H1 (cell line): ENCODE measurements at regions not wholly inside any gene's neighbourhood (a gene's known extent, or its start where the extent isn't known, plus 50 kb on each side); places are given as distances from the start of the nearest gene placed in this dataset.

Experiments
- CTCF ChIA-PET: fragments of 300-600 bp; sonication (Branson Sonifier 250); formaldehyde crosslinking; loops from one replicate; lab custom pipeline; 2021; ENCODE audit not compliant: partially characterized antibody; lab: Charles Lee
- POLR2A ChIA-PET: fragments of 300-600 bp; sonication (Branson Sonifier 250); formaldehyde crosslinking; loops from one replicate; lab custom pipeline; 2021; ENCODE audit warnings: inconsistent platforms; ENCODE audit not compliant: partially characterized antibody; lab: Charles Lee
- DNase-seq, 2 experiments: peaks; one replicate each; pipeline versions ENCODE4 v3.0.0 to v3.0.0-alpha.2; 2010 to 2022; ENCODE audit warnings: low spot score in 2 of 2, low read depth in 1 of 2, mixed read lengths in 1 of 2
- FAIRE-seq: peaks from 2 replicates; lab custom pipeline; 2011; peaks lifted over from hg19 to GRCh38; lab: Jason Lieb, UNC
- H2AFZ ChIP-seq: 2 replicates; pipeline ENCODE4 v1.8.1; 2012; ENCODE audit warnings: low read length, inconsistent platforms
- H2AK5ac ChIP-seq: 2 replicates; pipeline ENCODE4 v1.6.1; 2013; ENCODE audit warnings: low read depth, low read length
- H2BK120ac ChIP-seq: replicated peaks from 2 replicates; pipeline ENCODE3; 2013; ENCODE audit warnings: low read depth, low read length, inconsistent platforms
- H2BK12ac ChIP-seq: 2 replicates; pipeline ENCODE4 v1.6.1; 2013; ENCODE audit warnings: low read depth, low read length
- H2BK15ac ChIP-seq: 2 replicates; pipeline ENCODE4 v1.6.1; 2013; ENCODE audit warnings: low read length
- H2BK20ac ChIP-seq: 2 replicates; pipeline ENCODE4 v1.6.1; 2013; ENCODE audit warnings: low read length
- H2BK5ac ChIP-seq: 2 replicates; pipeline ENCODE4 v1.6.1; 2013; ENCODE audit warnings: low read depth, low read length
- H3K14ac ChIP-seq: 2 replicates; pipeline ENCODE4 v1.6.1; 2013; ENCODE audit warnings: inconsistent platforms; ENCODE audit not compliant: insufficient read length
- H3K18ac ChIP-seq: 2 replicates; pipeline ENCODE4 v1.6.1; 2013; ENCODE audit warnings: low read length; ENCODE audit errors: extremely low read depth
- H3K23ac ChIP-seq: 2 replicates; pipeline ENCODE4 v1.6.1; 2013; ENCODE audit warnings: inconsistent platforms; ENCODE audit not compliant: insufficient read length
- H3K23me2 ChIP-seq: 2 replicates; pipeline ENCODE4 v1.6.1; 2013; ENCODE audit warnings: low read depth, low read length
- H3K27ac ChIP-seq: 2 replicates; pipeline ENCODE4 v1.6.1; 2011; ENCODE audit warnings: low read depth, low read length, inconsistent platforms
- H3K27me3 ChIP-seq, 4 experiments: replicated peaks in 1 of 4; 1 replicate in 1 of 4; 2 replicates in 3 of 4; pipeline versions ENCODE4 v1.6.1 to v1.8.1; 2011 to 2013; ENCODE audit warnings: low read length in 3 of 4, mild to moderate bottlenecking in 3 of 4, inconsistent platforms in 2 of 4, mixed read lengths in 2 of 4, moderate library complexity in 1 of 4; ENCODE audit not compliant: control insufficient read depth in 3 of 4, insufficient read depth in 3 of 4; ENCODE audit errors: extremely low read depth in 1 of 4
- H3K36me3 ChIP-seq, 4 experiments: 2 replicates each; pipeline versions ENCODE4 v1.6.1 to v1.8.1; 2011 to 2013; ENCODE audit warnings: mild to moderate bottlenecking in 4 of 4, low read length in 3 of 4, moderate library complexity in 2 of 4, control low read depth in 1 of 4, inconsistent platforms in 1 of 4; ENCODE audit not compliant: insufficient read depth in 4 of 4, control insufficient read depth in 2 of 4
- H3K4ac ChIP-seq: replicated peaks from 2 replicates; pipeline ENCODE3; 2013; ENCODE audit warnings: low read length, low read depth, mixed read lengths, inconsistent platforms; ENCODE audit not compliant: insufficient read length
- H3K4me1 ChIP-seq, 4 experiments: replicated peaks in 1 of 4; 1 replicate in 1 of 4; 2 replicates in 3 of 4; pipeline versions ENCODE4 v1.6.1 to v1.8.1; 2011 to 2013; ENCODE audit warnings: low read length in 3 of 4, inconsistent platforms in 2 of 4, mixed read lengths in 1 of 4; ENCODE audit not compliant: insufficient read depth in 4 of 4, control insufficient read depth in 3 of 4
- H3K4me2 ChIP-seq, 2 experiments: 2 replicates each; pipeline versions ENCODE4 v1.6.1 to v1.8.1; 2011 to 2013; ENCODE audit warnings: low read depth in 2 of 2, low read length in 2 of 2, control low read depth in 1 of 2, inconsistent platforms in 1 of 2, mild to moderate bottlenecking in 1 of 2; ENCODE audit not compliant: insufficient read depth in 1 of 2
- H3K4me3 ChIP-seq, 4 experiments: fragments of 200-600, 300-600 bp in 1 of 4; sonication (generic), shearing (Covaris generic), sonication (Bioruptor Twin) in 1 of 4; 2 replicates each; pipeline versions ENCODE4 v1.5.1 to v1.8.1; 2011 to 2016; ENCODE audit warnings: low read length in 4 of 4, low read depth in 3 of 4, control low read depth in 2 of 4, inconsistent platforms in 2 of 4, mild to moderate bottlenecking in 2 of 4, mixed read lengths in 1 of 4, moderate library complexity in 1 of 4; ENCODE audit not compliant: insufficient read depth in 2 of 4; ENCODE audit errors: extremely low read depth in 1 of 4
- H3K56ac ChIP-seq: replicated peaks from 2 replicates; pipeline ENCODE3; 2013; ENCODE audit warnings: low read depth, mild to moderate bottlenecking, mixed read lengths, low read length, inconsistent platforms; ENCODE audit not compliant: insufficient read length
- H3K79me1 ChIP-seq: 2 replicates; pipeline ENCODE4 v1.6.1; 2013; ENCODE audit warnings: low read depth, low read length, control low read depth
- H3K79me2 ChIP-seq, 2 experiments: 2 replicates each; pipeline versions ENCODE4 v1.6.1 to v1.8.1; 2012 to 2013; ENCODE audit warnings: low read length in 2 of 2, mild to moderate bottlenecking in 2 of 2, inconsistent platforms in 1 of 2; ENCODE audit not compliant: insufficient read depth in 2 of 2, control insufficient read depth in 1 of 2
- H3K9ac ChIP-seq, 4 experiments: replicated peaks in 1 of 4; 1 replicate in 1 of 4; 2 replicates in 3 of 4; pipeline versions ENCODE4 v1.6.1 to v1.8.1; 2011 to 2013; ENCODE audit warnings: low read depth in 3 of 4, low read length in 3 of 4, control low read depth in 2 of 4, mild to moderate bottlenecking in 2 of 4, moderate library complexity in 2 of 4, inconsistent platforms in 1 of 4; ENCODE audit errors: extremely low read depth in 1 of 4
- H3K9me3 ChIP-seq, 2 experiments: 2 replicates each; pipeline versions ENCODE4 v1.6.1 to v1.8.1; 2012 to 2013; ENCODE audit warnings: mild to moderate bottlenecking in 2 of 2, moderate library complexity in 2 of 2, control low read depth in 1 of 2, inconsistent platforms in 1 of 2, low read depth in 1 of 2, low read length in 1 of 2, mixed read lengths in 1 of 2; ENCODE audit not compliant: insufficient read depth in 2 of 2
- H4K20me1 ChIP-seq, 2 experiments: replicated peaks in 1 of 2; 2 replicates each; pipeline versions ENCODE3 to v1.8.1; 2011 to 2013; ENCODE audit warnings: inconsistent platforms in 2 of 2, low read length in 2 of 2, mild to moderate bottlenecking in 1 of 2; ENCODE audit not compliant: insufficient read depth in 2 of 2, control insufficient read depth in 1 of 2
- H4K5ac ChIP-seq: 2 replicates; pipeline ENCODE4 v1.6.1; 2013; ENCODE audit warnings: low read length, low read depth, mixed read lengths, inconsistent platforms; ENCODE audit not compliant: insufficient read length
- H4K8ac ChIP-seq: 2 replicates; pipeline ENCODE4 v1.8.0; 2013; ENCODE audit warnings: mild to moderate bottlenecking, moderate library complexity, low read length, inconsistent platforms; ENCODE audit not compliant: insufficient read depth; ENCODE audit errors: extremely low read depth
- H4K91ac ChIP-seq: replicated peaks from 2 replicates; pipeline ENCODE3; 2013; ENCODE audit warnings: low read length, mixed read lengths, inconsistent platforms; ENCODE audit not compliant: insufficient read length
- BRCA1 ChIP-seq: IDR thresholded peaks from 2 replicates; pipeline ENCODE4 v1.6.1; 2012; ENCODE audit warnings: low read depth, low read length, improper control_type of control experiment
- EZH2 ChIP-seq: fragments of 200-600 bp; sonication (generic); IDR thresholded peaks from 2 replicates; pipeline ENCODE4 v1.7.1; 2012; ENCODE audit warnings: low read depth, mild to moderate bottlenecking, moderate library complexity, low read length, inconsistent platforms; ENCODE audit not compliant: severe bottlenecking
- SIX5 ChIP-seq: IDR thresholded peaks from 2 replicates; pipeline ENCODE4 v1.6.1; 2011; ENCODE audit warnings: mild to moderate bottlenecking, low read depth, low read length
- WGBS, 2 experiments: shearing (Covaris generic) in 1 of 2; methylation state at CpG; one replicate each; pipeline versions ENCODE4 v1.1.6 to v1.1.7; 2013 to 2015; ENCODE audit warnings: low lambda C conversion rate in 2 of 2, mixed read lengths in 2 of 2, inconsistent platforms in 1 of 2, low coverage in 1 of 2, missing lambda C conversion rate in 1 of 2; ENCODE audit not compliant: insufficient replicate concordance in 2 of 2, insufficient coverage in 1 of 2, insufficient read length in 1 of 2; ENCODE audit errors: extremely low coverage in 1 of 2, missing lambda C conversion rate in 1 of 2; 5-methylcytosine and 5-hydroxymethylcytosine counted together

DNA sequence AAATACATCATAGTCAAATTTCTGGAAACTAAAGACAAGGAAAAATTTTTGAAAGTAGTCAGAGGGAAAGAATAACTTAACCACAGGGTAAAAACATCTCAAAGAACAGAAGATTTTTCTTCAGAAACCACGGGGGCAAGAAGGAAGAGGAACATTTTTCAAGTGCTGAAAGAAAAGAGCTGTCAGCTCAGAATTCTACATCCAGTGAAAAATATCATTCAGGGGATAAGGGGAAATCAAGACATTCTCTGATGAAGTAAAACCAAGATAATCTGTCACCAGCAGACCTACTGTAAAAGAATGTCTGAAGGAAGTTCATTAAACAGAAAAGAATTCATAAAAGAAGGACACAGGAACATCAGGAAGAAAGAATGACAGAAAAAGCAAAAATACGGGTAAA, 111.2 kb upstream of the TMEM72 start:
- no peak overlapping the region for H3K9ac ChIP-seq
- no peaks in the 10 kb centered on the region for H3K4me1 ChIP-seq
- H3K27me3 ChIP-seq = no peaks in the 10 kb centered on the region
- H3K18ac ChIP-seq = no peak overlapping the region
- H3K27ac ChIP-seq = no peak overlapping the region
- H4K8ac ChIP-seq = no peak overlapping the region
- no peak overlapping the region for H3K4ac ChIP-seq
- FAIRE-seq (no peak), DNase-seq (no peak)
- no peaks in the 10 kb centered on the region for H3K79me1 ChIP-seq
- no peaks in the 10 kb centered on the region for H3K36me3 ChIP-seq
- no peaks in the 10 kb centered on the region for H3K79me2 ChIP-seq
- no peak overlapping the region for H4K91ac ChIP-seq
- WGBS, 2 experiments = 95% methylated on average over 2 of the region's 2 CpGs; no CpG with 5 or more reads in 1 of the 2 experiments
- H2BK15ac ChIP-seq = no peak overlapping the region
- H3K23ac ChIP-seq = no peak overlapping the region
- H3K56ac ChIP-seq = no peak overlapping the region
- H2AK5ac ChIP-seq = no peak overlapping the region
- H3K9me3 ChIP-seq = no peaks in the 10 kb centered on the region
- no peaks in the 10 kb centered on the region for H4K20me1 ChIP-seq
- ChIA-PET POLR2A (no interaction called here), CTCF (interaction anchor here (0.7 kb wide), 1 partner anchor 552 kb away, joined by 3 read pairs; no protein-coding TSS in a partner anchor)
- no peak overlapping the region for H3K4me3 ChIP-seq
- H3K4me2 ChIP-seq = no peak overlapping the region
- H2BK5ac ChIP-seq = no peak overlapping the region
- TF ChIP-seq SIX5 = no peak
- no peak for TF ChIP-seq BRCA1
- no peak for TF ChIP-seq EZH2
- H3K14ac ChIP-seq = no peak overlapping the region
- H3K23me2 ChIP-seq = no peaks in the 10 kb centered on the region
- H4K5ac ChIP-seq = no peak overlapping the region
- H2BK12ac ChIP-seq = no peak overlapping the region
- no peak overlapping the region for H2BK120ac ChIP-seq
- no peak overlapping the region for H2AFZ ChIP-seq
- H2BK20ac ChIP-seq = no peak overlapping the region
